DND-41 (cell line): ENCODE measurements at regions not wholly inside any gene's neighbourhood (a gene's known extent, or its start where the extent isn't known, plus 50 kb on each side); places are given as distances from the start of the nearest gene placed in this dataset.

Experiments used
- ATAC-seq: fragments of 200-7000 bp; cut with Tn5 transposase; 3 replicates; pipeline ENCODE4 v1.9.1; 2021; ENCODE audit warnings: low read depth; ENCODE audit not compliant: insufficient read depth
- DNase-seq: peaks from one replicate; pipeline ENCODE4 v3.0.0-alpha.2; 2020
- H2AFZ ChIP-seq: 2 replicates; pipeline ENCODE4 v1.6.0; 2012; ENCODE audit warnings: low read depth, low read length
- H3K27ac ChIP-seq: 2 replicates; pipeline ENCODE4 v1.5.1; 2012; ENCODE audit warnings: low read length, inconsistent platforms
- H3K27me3 ChIP-seq: fragments of 200-600 bp; sonication (generic); 2 replicates; pipeline ENCODE4 v1.6.0; 2012; ENCODE audit warnings: low read length, mild to moderate bottlenecking, inconsistent platforms; ENCODE audit not compliant: insufficient read depth, poor library complexity
- H3K36me3 ChIP-seq: 2 replicates; pipeline ENCODE4 v1.5.1; 2012; ENCODE audit warnings: low read length, inconsistent platforms; ENCODE audit not compliant: insufficient read depth
- H3K4me1 ChIP-seq: 2 replicates; pipeline ENCODE4 v1.5.1; 2012; ENCODE audit warnings: mild to moderate bottlenecking, low read length; ENCODE audit not compliant: insufficient read depth
- H3K4me2 ChIP-seq: 2 replicates; pipeline ENCODE4 v1.6.0; 2012; ENCODE audit warnings: mild to moderate bottlenecking, moderate library complexity, low read length, inconsistent platforms; ENCODE audit not compliant: insufficient read depth
- H3K4me3 ChIP-seq, 2 experiments: fragments of 200-600 bp in 1 of 2; shearing (Covaris generic) in 1 of 2; 2 replicates each; pipeline ENCODE4 v1.5.1; 2012 to 2016; ENCODE audit warnings: inconsistent platforms in 2 of 2, low read length in 2 of 2, mild to moderate bottlenecking in 2 of 2, low read depth in 1 of 2, moderate library complexity in 1 of 2
- H3K79me2 ChIP-seq: 2 replicates; pipeline ENCODE4 v1.6.0; 2012; ENCODE audit warnings: low read length, inconsistent platforms; ENCODE audit not compliant: insufficient read depth
- H3K9ac ChIP-seq: 2 replicates; pipeline ENCODE4 v1.6.0; 2012; ENCODE audit warnings: low read depth, mild to moderate bottlenecking, inconsistent platforms, low read length, moderate library complexity
- H3K9me3 ChIP-seq: 2 replicates; pipeline ENCODE4 v1.5.1; 2012; ENCODE audit warnings: low read length, moderate library complexity, mild to moderate bottlenecking, inconsistent platforms; ENCODE audit not compliant: insufficient read depth, severe bottlenecking
- H4K20me1 ChIP-seq: 2 replicates; pipeline ENCODE4 v1.6.0; 2012; ENCODE audit warnings: low read length; ENCODE audit not compliant: insufficient read depth
- CTCF ChIP-seq: IDR thresholded peaks from 2 replicates; pipeline ENCODE4 v1.5.1; 2012; ENCODE audit warnings: borderline replicate concordance, low read length, moderate library complexity, mild to moderate bottlenecking; ENCODE audit not compliant: poor library complexity, severe bottlenecking; ENCODE audit errors: extremely low read depth
- EZH2 ChIP-seq: IDR thresholded peaks from 3 replicates; pipeline ENCODE4 v1.6.1; 2012; ENCODE audit warnings: borderline replicate concordance, low read depth, mild to moderate bottlenecking, moderate library complexity, low read length, inconsistent platforms; ENCODE audit not compliant: severe bottlenecking

DNA sequence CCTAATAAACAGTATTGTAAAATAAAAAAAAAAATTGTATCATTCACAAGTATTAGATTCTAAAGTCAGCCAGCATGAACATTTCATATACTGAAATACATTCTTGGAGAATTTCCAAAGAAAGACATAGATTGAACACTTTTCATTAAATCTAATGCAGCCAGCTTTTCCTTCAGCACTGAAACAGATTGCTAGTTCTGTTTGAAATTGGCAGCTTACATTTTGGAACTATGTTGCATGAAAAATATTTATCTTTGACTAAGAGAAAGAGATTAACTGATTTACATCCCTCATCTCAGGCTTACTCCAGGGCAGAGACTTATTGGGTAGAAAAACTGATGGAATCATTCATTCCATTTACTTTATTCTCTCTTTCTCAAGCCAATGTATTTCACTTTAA is 272.7 kb downstream of the PDHA2 start:
- H3K9ac ChIP-seq = no peak overlapping the region
- ATAC-seq (no peak), DNase-seq (no peak)
- H3K36me3 ChIP-seq = no peaks in the 10 kb centered on the region
- no peaks in the 10 kb centered on the region for H4K20me1 ChIP-seq
- TF ChIP-seq EZH2 (no peak), CTCF (no peak)
- H3K27me3 ChIP-seq = no peaks in the 10 kb centered on the region
- H3K4me2 ChIP-seq = no peak overlapping the region
- H3K79me2 ChIP-seq = no peaks in the 10 kb centered on the region
- H3K4me3 ChIP-seq = no peak overlapping the region
- H2AFZ ChIP-seq = no peak overlapping the region
- no peaks in the 10 kb centered on the region for H3K9me3 ChIP-seq
- H3K4me1 ChIP-seq = no peaks in the 10 kb centered on the region
- H3K27ac ChIP-seq = no peak overlapping the region

- Histone ChIP-seq H3K79me2 (no peaks in the 10 kb centered on the region), H3K4me1 (no peaks in the 10 kb centered on the region), H3K4me3 (no peak overlapping the region), H3K4me2 (no peak overlapping the region), H2AFZ (no peak overlapping the region), H3K9ac (no peak overlapping the region), H4K20me1 (no peaks in the 10 kb centered on the region), H3K27me3 (no peaks in the 10 kb centered on the region), H3K36me3 (no peaks in the 10 kb centered on the region), H3K27ac (no peak overlapping the region), H3K9me3 (no peaks in the 10 kb centered on the region)
- ATAC-seq (no peak), DNase-seq (no peak)
- TF ChIP-seq CTCF (no peak), EZH2 (no peak)
Observed at GRCh38 chr4:96120206-96120605, 280.3 kb downstream of the PDHA2 start.

- TF ChIP-seq EZH2 = no peak
- no peak for TF ChIP-seq CTCF
- Histone ChIP-seq H3K4me3 (no peak overlapping the region), H3K27me3 (no peaks in the 10 kb centered on the region), H3K4me1 (no peaks in the 10 kb centered on the region), H3K36me3 (no peaks in the 10 kb centered on the region), H3K79me2 (no peaks in the 10 kb centered on the region), H4K20me1 (no peaks in the 10 kb centered on the region), H3K4me2 (no peak overlapping the region), H3K9ac (no peak overlapping the region), H2AFZ (no peak overlapping the region), H3K27ac (no peak overlapping the region), H3K9me3 (no peaks in the 10 kb centered on the region)
- ATAC-seq (no peak), DNase-seq (no peak)
Observed at GRCh38 chr4:96126227-96126626, 286.3 kb downstream of the PDHA2 start.

- DNase-seq = no peak
- no peak overlapping the region for H3K4me3 ChIP-seq
- no peaks in the 10 kb centered on the region for H3K9me3 ChIP-seq
- no peak for TF ChIP-seq CTCF
- TF ChIP-seq EZH2 = no peak
- no peak overlapping the region for H3K4me2 ChIP-seq
- H2AFZ ChIP-seq = no peak overlapping the region
- H3K27me3 ChIP-seq = no peaks in the 10 kb centered on the region
- no peaks in the 10 kb centered on the region for H3K36me3 ChIP-seq
- no peaks in the 10 kb centered on the region for H3K79me2 ChIP-seq
- no peak for ATAC-seq
- H3K27ac ChIP-seq = no peak overlapping the region
- no peak overlapping the region for H3K9ac ChIP-seq
- H4K20me1 ChIP-seq = no peaks in the 10 kb centered on the region
- H3K4me1 ChIP-seq = no peaks in the 10 kb centered on the region
Observed at GRCh38 chr4:96131186-96131585, 291.3 kb downstream of the PDHA2 start.
